Neural progenitor cell (in vitro differentiated cells): ENCODE measurements at regions not wholly inside any gene's neighbourhood (a gene's known extent, or its start where the extent isn't known, plus 50 kb on each side); places are given as distances from the start of the nearest gene placed in this dataset.

ENCODE experiments used
- DNase-seq: peaks from one replicate; pipeline ENCODE4 v3.0.0-alpha.2; 2016; ENCODE audit warnings: low spot score
- H2AFZ ChIP-seq: fragments of 200-600 bp; sonication (generic); replicated peaks from 2 replicates; pipeline ENCODE4 v1.6.1; 2016; ENCODE audit warnings: antibody characterized with exemption
- H3F3A ChIP-seq: fragments of 200-600 bp; sonication (generic); 2 replicates; pipeline ENCODE4 v1.6.1; 2016; ENCODE audit warnings: antibody characterized with exemption, low read depth
- H3K27ac ChIP-seq: fragments of 200-600 bp; sonication (generic); 2 replicates; pipeline ENCODE4 v1.5.1; 2016; ENCODE audit warnings: mild to moderate bottlenecking
- H3K27me3 ChIP-seq: fragments of 200-600 bp; sonication (generic); 2 replicates; pipeline ENCODE4 v1.6.1; 2016; ENCODE audit warnings: mild to moderate bottlenecking, moderate library complexity
- H3K36me3 ChIP-seq: fragments of 200-600 bp; sonication (generic); 2 replicates; pipeline ENCODE4 v1.5.1; 2016
- H3K4me1 ChIP-seq: fragments of 200-600 bp; sonication (generic); 2 replicates; pipeline ENCODE4 v1.6.1; 2016; ENCODE audit warnings: mixed run types
- H3K4me2 ChIP-seq: fragments of 200-600 bp; sonication (generic); 2 replicates; pipeline ENCODE4 v1.6.1; 2016
- H3K4me3 ChIP-seq: fragments of 200-600 bp; sonication (generic); 2 replicates; pipeline ENCODE4 v1.5.1; 2016
- H3K79me2 ChIP-seq: fragments of 200-600 bp; sonication (generic); 2 replicates; pipeline ENCODE4 v1.6.1; 2016; ENCODE audit warnings: low read depth
- H3K9ac ChIP-seq: fragments of 200-600 bp; sonication (generic); 2 replicates; pipeline ENCODE4 v1.6.1; 2016
- H3K9me3 ChIP-seq: fragments of 200-600 bp; sonication (generic); 2 replicates; pipeline ENCODE4 v1.5.1; 2016; ENCODE audit warnings: low read depth
- H4K20me1 ChIP-seq: fragments of 200-600 bp; sonication (generic); 2 replicates; pipeline ENCODE4 v1.6.1; 2016; ENCODE audit warnings: low read depth
- H3K27ac Mint-ChIP-seq: 3 replicates; pipeline ENCODE4 v1.8.0; 2021; ENCODE audit warnings: mixed read lengths
- H3K27me3 Mint-ChIP-seq: 2 replicates; pipeline ENCODE4 v1.8.0; 2022; ENCODE audit warnings: low read depth, mild to moderate bottlenecking, inconsistent platforms, moderate library complexity, mixed read lengths; ENCODE audit not compliant: insufficient read depth
- H3K36me3 Mint-ChIP-seq: 3 replicates; pipeline ENCODE4 v1.8.0; 2021; ENCODE audit warnings: mixed read lengths
- H3K4me1 Mint-ChIP-seq: 3 replicates; pipeline ENCODE4 v1.8.0; 2021; ENCODE audit warnings: mixed read lengths
- H3K4me3 Mint-ChIP-seq: 3 replicates; pipeline ENCODE4 v1.8.0; 2021; ENCODE audit warnings: mild to moderate bottlenecking, moderate library complexity, mixed read lengths
- H3K9me3 Mint-ChIP-seq: 3 replicates; pipeline ENCODE4 v1.8.0; 2020; ENCODE audit warnings: mixed read lengths
- CTCF ChIP-seq: fragments of 200-600 bp; sonication (generic); IDR thresholded peaks from 2 replicates; pipeline ENCODE4 v1.5.1; 2017; ENCODE audit warnings: antibody characterized with exemption, mild to moderate bottlenecking
- EZH2 ChIP-seq: fragments of 200-600 bp; sonication (generic); IDR thresholded peaks from 2 replicates; pipeline ENCODE4 v1.6.1; 2017; ENCODE audit warnings: antibody characterized with exemption, mild to moderate bottlenecking, moderate library complexity
- EZH2phosphoT487 ChIP-seq: fragments of 200-600 bp; sonication (generic); IDR thresholded peaks from 2 replicates; pipeline ENCODE4 v1.6.1; 2017; ENCODE audit warnings: antibody characterized with exemption

- H3K9me3 ChIP-seq, result no peaks in the 10 kb centered on the region
- no peak overlapping the region for H3K27ac Mint-ChIP-seq
- TF ChIP-seq CTCF (no peak), EZH2 (no peak), EZH2phosphoT487 (no peak)
- H3K79me2 ChIP-seq, result no peaks in the 10 kb centered on the region
- no peak overlapping the region for H3K27ac ChIP-seq
- no peaks in the 10 kb centered on the region for H4K20me1 ChIP-seq
- no peak overlapping the region for H3K4me3 ChIP-seq
- no peak overlapping the region for H2AFZ ChIP-seq
- no peaks in the 10 kb centered on the region for H3F3A ChIP-seq
- H3K4me2 ChIP-seq, result no peak overlapping the region
- H3K4me1 ChIP-seq, result peaks cover 7% of the 10 kb centered on the region
- H3K9ac ChIP-seq, result no peak overlapping the region
- no peaks in the 10 kb centered on the region for H3K36me3 ChIP-seq
- H3K27me3 Mint-ChIP-seq, result peaks cover 3% of the 10 kb centered on the region
- peaks cover 3% of the 10 kb centered on the region for H3K4me1 Mint-ChIP-seq
- peaks cover 4% of the 10 kb centered on the region for H3K36me3 Mint-ChIP-seq
- H3K9me3 Mint-ChIP-seq, result no peaks in the 10 kb centered on the region
- no peaks in the 10 kb centered on the region for H3K27me3 ChIP-seq
- no peak for DNase-seq
- H3K4me3 Mint-ChIP-seq, result no peak overlapping the region
Measured at GRCh38 chr20:19882446-19882845, 124.4 kb downstream of the RIN2 start.

DNA sequence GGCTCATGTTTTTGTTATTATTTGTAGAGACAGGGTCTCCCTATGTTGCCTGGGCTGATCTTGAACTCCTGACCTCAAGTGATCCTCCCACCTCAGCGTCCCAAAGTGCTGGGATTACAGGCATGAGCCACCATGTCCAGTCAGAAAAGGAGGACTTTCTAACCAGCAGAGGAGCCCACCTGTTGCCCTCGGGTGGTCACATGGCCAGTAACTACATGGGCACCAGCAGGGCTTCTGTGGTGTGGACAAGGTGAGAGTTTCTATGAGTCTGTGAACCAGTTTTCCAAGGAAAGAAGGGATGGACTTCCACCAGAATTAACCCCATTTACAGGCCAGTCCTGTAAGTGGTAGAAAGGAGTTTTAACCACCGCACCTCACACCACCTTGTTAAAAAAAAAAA is 125.4 kb downstream of the RIN2 start:
- no peak overlapping the region for H3K4me2 ChIP-seq
- H3K27ac Mint-ChIP-seq, result no peak overlapping the region
- no peak overlapping the region for H3K27ac ChIP-seq
- DNase-seq, result no peak
- H3K4me1 Mint-ChIP-seq, result peaks cover 10% of the 10 kb centered on the region
- no peaks in the 10 kb centered on the region for H4K20me1 ChIP-seq
- no peak overlapping the region for H3K9ac ChIP-seq
- H3K9me3 Mint-ChIP-seq, result no peaks in the 10 kb centered on the region
- no peaks in the 10 kb centered on the region for H3K27me3 ChIP-seq
- no peaks in the 10 kb centered on the region for H3K9me3 ChIP-seq
- no peaks in the 10 kb centered on the region for H3F3A ChIP-seq
- H3K79me2 ChIP-seq, result no peaks in the 10 kb centered on the region
- no peak overlapping the region for H3K4me3 Mint-ChIP-seq
- peaks cover 7% of the 10 kb centered on the region for H3K4me1 ChIP-seq
- H2AFZ ChIP-seq, result no peak overlapping the region
- no peak for TF ChIP-seq EZH2phosphoT487
- no peak for TF ChIP-seq CTCF
- no peak for TF ChIP-seq EZH2
- peaks cover 4% of the 10 kb centered on the region for H3K36me3 Mint-ChIP-seq
- H3K27me3 Mint-ChIP-seq, result peaks cover 3% of the 10 kb centered on the region
- no peak overlapping the region for H3K4me3 ChIP-seq
- H3K36me3 ChIP-seq, result no peaks in the 10 kb centered on the region

DNA sequence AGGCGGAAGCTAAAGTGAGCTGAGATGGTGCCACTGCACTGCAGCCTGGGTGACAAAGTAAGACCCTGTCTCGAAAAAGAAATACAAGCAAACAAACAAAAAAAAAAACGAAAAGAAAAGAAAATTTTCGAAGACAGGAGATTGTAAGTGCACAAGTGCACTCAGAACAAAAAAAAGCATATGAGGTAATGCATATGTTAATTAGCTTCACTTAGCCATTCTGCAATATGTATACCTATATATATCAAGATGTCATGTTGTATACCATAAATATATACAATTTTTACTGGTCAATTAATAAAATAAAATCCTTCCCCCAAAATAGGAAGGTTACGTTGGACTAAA is 127.5 kb downstream of the RIN2 start:
- no peak overlapping the region for H3K27ac Mint-ChIP-seq
- Histone ChIP-seq H3K4me3 (no peak overlapping the region), H2AFZ (no peak overlapping the region), H3F3A (no peaks in the 10 kb centered on the region), H3K4me2 (no peak overlapping the region), H3K4me1 (peaks cover 7% of the 10 kb centered on the region), H3K27ac (no peak overlapping the region), H3K36me3 (no peaks in the 10 kb centered on the region), H3K9ac (no peak overlapping the region), H3K9me3 (no peaks in the 10 kb centered on the region), H3K27me3 (no peaks in the 10 kb centered on the region), H4K20me1 (no peaks in the 10 kb centered on the region), H3K79me2 (no peaks in the 10 kb centered on the region)
- H3K27me3 Mint-ChIP-seq, result no peaks in the 10 kb centered on the region
- no peaks in the 10 kb centered on the region for H3K9me3 Mint-ChIP-seq
- no peak for DNase-seq
- no peak overlapping the region for H3K4me3 Mint-ChIP-seq
- TF ChIP-seq EZH2 (no peak), EZH2phosphoT487 (no peak), CTCF (no peak)
- peaks cover 6% of the 10 kb centered on the region for H3K36me3 Mint-ChIP-seq
- H3K4me1 Mint-ChIP-seq, result peaks cover 13% of the 10 kb centered on the region
